Fibroblast of skin of scalp (primary cell): ENCODE measurements at regions not wholly inside any gene's neighbourhood (a gene's known extent, or its start where the extent isn't known, plus 50 kb on each side); places are given as distances from the start of the nearest gene placed in this dataset.
"Not testable (repeated sequence)": the region's sequence is repeated elsewhere in the genome, so short reads cannot be mapped to it uniquely, and the experiment has no call there.

Experiments
- DNase-seq: peaks from one replicate; pipeline ENCODE4 v3.0.0-alpha.2; 2013

GRCh38 chr6:141969768-141970415 lies 162.8 kb upstream of the GJE1 start:
- not testable (repeated sequence) for DNase-seq

- DNase-seq, result peak; percentile 14
Observed at GRCh38 chr6:141969201-141969600, 163.5 kb upstream of the GJE1 start.

GRCh38 chr6:141968632-141969031 lies 164.1 kb upstream of the GJE1 start:
- no peak for DNase-seq

- DNase-seq, result no peak
Observed at GRCh38 chr6:141965016-141965545, 167.6 kb upstream of the GJE1 start.

- no peak for DNase-seq
Observed at GRCh38 chr6:141963543-141964295, 169.0 kb upstream of the GJE1 start.

GRCh38 chr6:141957271-141957670 lies 175.5 kb upstream of the GJE1 start:
- no peak for DNase-seq

GRCh38 chr6:141956868-141957267 lies 175.9 kb upstream of the GJE1 start:
- DNase-seq, result no peak

GRCh38 chr6:141956046-141956761 lies 176.5 kb upstream of the GJE1 start:
- DNase-seq, result peak; percentile 12

- no peak for DNase-seq
Observed at GRCh38 chr6:141953072-141953471, 179.7 kb upstream of the GJE1 start.

- DNase-seq, result no peak
Observed at GRCh38 chr6:141946502-141946901, 186.2 kb upstream of the GJE1 start.

GRCh38 chr6:141938664-141939063 lies 194.1 kb upstream of the GJE1 start:
- DNase-seq, result no peak

- no peak for DNase-seq
Observed at GRCh38 chr6:141932685-141933084, 200.0 kb upstream of the GJE1 start.

GRCh38 chr6:141926200-141926900 lies 206.4 kb upstream of the GJE1 start:
- not testable (repeated sequence) for DNase-seq

GRCh38 chr6:141925001-141925400 lies 207.7 kb upstream of the GJE1 start:
- DNase-seq, result peak; percentile 39

- no peak for DNase-seq
Observed at GRCh38 chr6:141922898-141923297, 209.8 kb upstream of the GJE1 start.

GRCh38 chr6:141916682-141917505 lies 215.8 kb upstream of the GJE1 start:
- not testable (repeated sequence) for DNase-seq

- DNase-seq, result no peak
Observed at GRCh38 chr6:141914646-141915045, 218.1 kb upstream of the GJE1 start.

GRCh38 chr6:141906569-141907080 lies 226.1 kb upstream of the GJE1 start:
- DNase-seq, result no peak

- DNase-seq, result no peak
Observed at GRCh38 chr6:141890661-141891060, 242.1 kb upstream of the GJE1 start.

GRCh38 chr6:141884850-141885249 lies 247.9 kb upstream of the GJE1 start:
- DNase-seq, result no peak

- no peak for DNase-seq
Observed at GRCh38 chr6:141878686-141879085, 254.0 kb upstream of the GJE1 start.
